Suppressor macrophage treated with lipopolysaccharide for 1 hour (primary cell): ENCODE measurements at regions not wholly inside any gene's neighbourhood (a gene's known extent, or its start where the extent isn't known, plus 50 kb on each side); places are given as distances from the start of the nearest gene placed in this dataset.

Experiments
- DNase-seq, 3 donors: peaks; one replicate each; pipeline ENCODE4 v3.0.0-alpha.2; 2020 to 2022

DNA sequence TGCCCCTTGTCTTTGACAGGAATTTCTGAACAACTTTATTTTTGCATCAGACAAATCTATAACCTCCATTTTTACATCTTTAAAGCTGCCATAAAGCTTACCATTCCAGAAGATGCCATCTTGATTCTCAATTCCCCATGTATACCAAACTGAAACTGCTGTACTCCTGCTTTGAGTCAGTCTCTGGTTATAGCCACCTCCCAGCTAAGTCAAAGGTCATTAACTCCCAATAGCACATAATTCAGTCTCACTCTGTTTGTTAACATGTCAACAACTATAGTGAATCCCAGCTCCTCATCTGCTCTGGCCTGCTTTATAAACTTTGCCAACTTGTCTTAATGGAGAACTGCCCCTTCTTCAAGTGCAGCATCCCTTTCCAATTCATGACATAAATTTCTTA lies 343.6 kb downstream of the FRK start:
- no peak for DNase-seq

DNA sequence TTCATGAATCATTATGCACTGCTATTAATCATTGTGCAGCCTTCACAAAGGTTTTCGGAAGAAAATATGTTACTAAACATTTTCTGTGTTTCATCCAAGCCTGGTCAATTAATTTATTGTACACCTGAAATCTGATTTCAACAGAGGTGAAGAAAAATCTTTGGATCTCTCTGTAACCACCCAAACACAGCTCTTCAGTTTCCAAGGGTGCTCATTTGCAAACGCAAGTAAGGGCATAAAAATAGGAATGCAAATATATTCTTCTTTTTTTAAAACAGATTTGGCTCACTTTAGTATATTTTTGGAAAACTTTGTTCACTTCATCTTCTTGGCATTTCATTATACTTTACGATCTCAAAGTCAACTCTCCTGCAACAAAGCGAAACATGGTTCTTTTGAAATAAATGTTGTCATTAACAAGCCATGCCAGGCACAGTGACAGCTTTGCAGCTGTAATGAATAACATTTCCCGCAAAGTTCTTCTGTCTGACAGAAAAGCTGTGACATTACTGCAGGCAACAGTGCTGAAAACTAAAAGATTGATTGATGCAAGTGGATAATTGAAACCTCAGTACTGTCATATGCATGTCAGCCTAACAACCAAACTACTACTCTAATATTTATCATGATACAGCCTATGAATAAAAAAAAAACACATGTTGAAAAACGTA lies 348.3 kb downstream of the FRK start:
- DNase-seq = no peak

- DNase-seq = no peak
Measured at GRCh38 chr6:115708850-115709249, 351.8 kb downstream of the FRK start.

DNA sequence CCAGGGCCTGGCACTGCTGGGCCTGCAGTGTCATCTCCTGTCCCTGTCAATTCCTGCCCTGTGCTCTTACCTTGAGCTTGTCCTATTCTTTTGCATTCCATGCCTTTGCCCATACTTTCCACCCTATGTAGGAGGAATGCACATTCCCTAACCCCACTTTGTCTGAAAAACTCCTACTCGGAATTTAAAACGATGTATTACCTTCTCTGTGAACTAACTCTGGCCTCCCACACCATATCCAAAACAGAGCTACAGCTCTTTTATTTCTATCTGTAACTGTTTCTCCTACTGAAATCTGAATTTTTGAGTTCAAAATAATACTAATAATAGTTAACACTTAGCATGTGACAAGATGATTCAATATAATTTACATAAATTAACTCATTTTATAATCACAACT lies 353.7 kb downstream of the FRK start:
- no peak for DNase-seq

DNA sequence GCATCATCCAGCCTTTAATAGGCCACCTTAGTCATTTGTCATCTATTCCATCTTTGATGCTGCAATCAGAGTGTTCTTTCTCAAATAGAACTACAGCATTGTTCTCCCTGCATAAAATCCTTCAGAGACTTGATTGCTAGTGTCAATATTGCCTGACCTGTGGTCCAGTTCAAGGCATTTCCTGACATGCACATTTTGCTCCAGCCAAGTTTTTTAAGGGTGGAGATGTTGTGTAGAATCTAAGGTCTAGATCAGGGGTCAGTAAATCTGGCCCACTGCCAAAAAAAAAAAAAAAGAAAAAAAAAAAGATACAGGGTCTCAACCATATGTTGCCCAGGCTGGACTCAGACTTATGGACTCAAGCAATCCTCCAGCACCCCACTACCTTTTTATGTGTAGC lies 354.4 kb downstream of the FRK start:
- no peak for DNase-seq

DNA sequence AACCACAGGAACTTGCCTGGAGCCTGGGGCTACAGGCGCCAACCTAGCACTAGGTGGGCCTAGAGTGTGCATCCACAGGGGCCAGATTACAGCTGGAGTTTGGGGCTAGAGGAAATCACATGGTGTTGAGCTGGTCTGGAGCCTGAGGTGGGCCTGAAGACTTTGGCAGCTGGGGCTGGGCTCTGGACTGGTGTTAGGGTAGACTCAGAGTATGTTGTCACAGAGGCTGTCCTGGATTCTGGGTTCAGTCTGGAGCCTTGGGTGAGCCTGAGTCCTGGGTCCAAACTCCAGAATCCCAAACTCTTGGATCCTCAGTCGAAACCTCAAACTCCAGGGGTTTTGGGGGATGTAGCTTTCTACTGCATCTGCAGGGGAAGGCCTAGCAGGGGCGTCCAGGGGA lies 356.7 kb downstream of the FRK start:
- DNase-seq = no peak

- DNase-seq = no peak
Measured at GRCh38 chr6:115691433-115691832, 369.3 kb downstream of the FRK start.

GRCh38 chr6:115690854-115691253 lies 369.8 kb downstream of the FRK start:
- DNase-seq = no peak

GRCh38 chr6:115681978-115682775 lies 378.5 kb downstream of the FRK start:
- no peak for DNase-seq

GRCh38 chr6:115680621-115681020 lies 380.1 kb downstream of the FRK start:
- no peak for DNase-seq

GRCh38 chr6:115677198-115677597 lies 383.5 kb downstream of the FRK start:
- DNase-seq = no peak

DNA sequence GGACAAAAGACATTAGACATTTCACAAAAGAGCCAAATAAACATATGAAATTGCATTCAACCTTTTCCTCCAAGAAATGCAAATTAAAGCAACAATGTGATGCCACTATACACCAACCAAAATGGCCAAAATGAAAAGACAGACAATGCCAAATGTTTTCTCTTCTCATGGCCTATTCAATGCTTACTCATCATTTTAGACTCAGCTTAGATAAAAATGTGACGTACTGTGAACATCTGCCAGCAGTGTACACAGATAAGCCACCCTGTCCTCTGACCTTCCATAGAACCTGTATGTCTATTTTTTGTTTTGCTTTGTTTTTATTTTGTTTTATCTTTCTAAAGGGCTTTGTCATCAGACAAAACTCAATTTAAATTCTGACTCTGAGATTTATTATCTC lies 385.2 kb downstream of the FRK start:
- no peak for DNase-seq

DNA sequence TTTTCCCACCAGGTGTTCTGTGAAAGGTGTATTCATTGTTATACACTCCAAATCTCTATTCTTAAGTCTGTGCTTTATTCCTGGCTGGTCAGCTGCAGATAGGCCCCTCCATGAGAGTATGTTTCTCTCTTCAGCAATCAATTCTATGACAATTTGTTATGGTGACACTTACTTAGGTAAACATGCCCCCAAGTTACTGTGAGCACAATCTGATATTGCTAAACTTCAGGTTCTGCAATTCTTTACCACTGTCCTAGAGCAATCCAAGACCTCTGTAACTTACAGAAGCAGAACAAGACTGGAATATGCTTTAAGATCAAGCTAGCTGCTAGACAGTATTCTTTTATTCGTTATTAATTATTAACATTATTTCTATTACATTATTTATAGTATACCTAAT lies 391.9 kb downstream of the FRK start:
- DNase-seq = no peak

- DNase-seq = no peak
Measured at GRCh38 chr6:115668211-115668610, 392.5 kb downstream of the FRK start.

GRCh38 chr6:115667478-115668026 lies 393.1 kb downstream of the FRK start:
- no peak for DNase-seq

GRCh38 chr6:115666997-115667396 lies 393.7 kb downstream of the FRK start:
- DNase-seq = no peak

DNA sequence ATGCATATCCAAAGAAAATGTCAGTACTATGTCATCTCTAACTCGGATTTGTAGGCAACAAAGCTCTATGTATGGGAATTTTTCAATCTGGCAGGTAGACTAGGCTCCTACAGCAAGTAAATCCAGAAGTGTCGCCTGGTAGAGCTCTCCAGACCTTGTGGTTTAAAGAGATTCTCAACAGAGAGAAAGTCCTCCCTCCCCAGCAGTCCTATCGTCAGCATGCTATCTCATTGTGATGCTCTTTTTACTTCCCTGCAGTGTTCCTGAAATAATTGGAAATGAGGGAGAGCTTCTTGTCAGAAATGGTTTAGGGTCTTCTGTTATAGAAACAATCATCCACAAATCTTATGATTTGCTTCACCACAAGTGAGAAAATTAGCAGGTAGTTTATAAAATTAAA lies 395.4 kb downstream of the FRK start:
- DNase-seq = no peak

DNA sequence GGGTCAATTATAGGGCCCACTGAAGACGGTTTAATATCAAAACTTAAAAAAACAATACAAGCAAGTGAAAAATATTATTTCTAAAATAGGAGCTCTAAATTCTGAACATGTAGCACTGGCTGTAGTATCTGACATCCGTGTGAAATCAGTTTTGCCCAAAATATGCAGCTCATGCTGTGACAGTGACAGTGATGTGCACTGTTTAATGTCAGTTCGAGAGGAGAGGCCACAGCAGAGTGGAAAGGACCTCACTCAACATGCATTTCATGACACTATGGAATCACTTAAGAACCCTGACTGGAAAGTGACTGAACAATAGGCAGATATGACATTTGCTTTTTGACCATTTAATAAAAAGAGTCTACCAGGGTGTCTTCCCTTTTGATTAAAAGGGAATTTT lies 397.0 kb downstream of the FRK start:
- DNase-seq = no peak

GRCh38 chr6:115643762-115644161 lies 416.9 kb downstream of the FRK start:
- no peak for DNase-seq

DNA sequence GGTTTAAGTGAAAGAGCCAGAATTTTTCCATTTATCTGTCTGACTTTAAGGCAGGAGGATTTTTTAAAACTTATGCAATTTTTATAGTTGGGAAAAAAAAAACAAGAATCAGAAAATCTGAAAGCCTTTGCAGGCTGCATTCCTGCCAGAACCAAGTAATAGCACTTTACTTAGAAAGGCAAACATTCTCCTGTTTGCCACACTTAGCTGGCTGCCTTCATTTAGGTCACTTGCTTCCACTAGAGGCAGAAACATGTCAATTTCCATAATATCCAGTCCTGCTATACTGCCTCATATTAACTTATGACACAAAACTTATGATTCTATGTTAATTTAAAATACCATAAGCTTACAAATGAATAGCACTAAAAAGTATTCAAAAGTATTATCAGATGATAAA lies 425.8 kb downstream of the FRK start:
- DNase-seq = no peak

- no peak for DNase-seq
Measured at GRCh38 chr6:115634131-115634530, 426.6 kb downstream of the FRK start.

DNA sequence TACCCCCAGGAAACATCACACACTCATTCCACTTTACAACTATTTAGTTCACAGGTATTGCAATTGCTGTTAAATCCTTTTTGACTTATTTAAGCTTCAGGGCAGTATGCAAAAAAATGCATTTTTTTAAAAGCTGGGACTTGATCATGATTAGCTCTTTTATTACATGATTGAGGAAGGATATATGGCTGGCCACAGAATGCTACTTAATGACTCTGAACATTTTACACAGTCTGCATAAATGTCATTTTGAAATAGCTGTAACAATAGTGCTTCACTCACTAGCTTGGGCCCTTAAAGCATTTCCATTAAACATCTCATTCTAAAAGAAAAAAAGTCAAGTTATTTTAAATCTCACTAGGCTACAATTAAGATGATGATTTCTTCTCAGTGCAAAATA lies 429.7 kb downstream of the FRK start:
- no peak for DNase-seq

DNA sequence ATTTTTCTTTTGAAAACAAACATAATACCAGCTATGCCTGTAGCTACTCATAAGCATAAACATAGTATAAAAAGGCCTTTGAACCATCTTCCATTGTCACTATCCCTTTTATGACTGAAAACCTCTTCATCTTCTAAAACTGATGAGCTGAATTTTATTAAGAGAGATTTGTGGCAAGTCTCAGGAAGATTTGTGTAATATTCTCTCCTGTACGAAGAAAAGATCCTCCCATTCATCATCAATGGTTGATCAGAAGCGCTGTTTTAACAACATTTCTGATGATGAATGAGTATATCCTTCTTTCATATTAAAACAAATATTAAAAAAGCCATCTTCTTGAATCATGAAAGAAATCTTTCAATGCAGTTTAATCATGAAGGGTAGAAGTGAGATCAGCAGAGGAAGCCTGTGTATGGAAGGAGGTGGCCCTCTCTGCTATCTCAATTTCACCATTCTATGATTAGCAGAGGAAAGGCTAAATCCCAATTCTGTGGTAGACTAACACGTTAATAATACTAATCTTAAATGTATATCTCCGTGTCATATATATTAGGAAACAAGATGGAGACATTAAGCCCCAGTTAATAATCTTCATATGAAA lies 430.2 kb downstream of the FRK start:
- DNase-seq = no peak

GRCh38 chr6:115629415-115629814 lies 431.3 kb downstream of the FRK start:
- DNase-seq = no peak
